ENCODE measurements at regions not wholly inside any gene's neighbourhood (a gene's known extent, or its start where the extent isn't known, plus 50 kb on each side); places are given as distances from the start of the nearest gene placed in this dataset.

GRCh38 chr9:84103651-84104377, 123.2 kb downstream of the RMI1 start:
- Mint-ChIP-seq H3K9me3 (no peaks in the 10 kb centered on the region), H3K4me1 (ENCODE audit: low read depth) (peaks cover 19% of the 10 kb centered on the region), H3K36me3 (ENCODE audit: low read depth) (no peaks in the 10 kb centered on the region), H3K27me3 (ENCODE audit: low read depth) (peaks cover 45% of the 10 kb centered on the region), H3K27ac (no peak overlapping the region), H3K4me3 (no peak overlapping the region)
- DNase-seq (ENCODE audit: low spot score) = no peak

DNA sequence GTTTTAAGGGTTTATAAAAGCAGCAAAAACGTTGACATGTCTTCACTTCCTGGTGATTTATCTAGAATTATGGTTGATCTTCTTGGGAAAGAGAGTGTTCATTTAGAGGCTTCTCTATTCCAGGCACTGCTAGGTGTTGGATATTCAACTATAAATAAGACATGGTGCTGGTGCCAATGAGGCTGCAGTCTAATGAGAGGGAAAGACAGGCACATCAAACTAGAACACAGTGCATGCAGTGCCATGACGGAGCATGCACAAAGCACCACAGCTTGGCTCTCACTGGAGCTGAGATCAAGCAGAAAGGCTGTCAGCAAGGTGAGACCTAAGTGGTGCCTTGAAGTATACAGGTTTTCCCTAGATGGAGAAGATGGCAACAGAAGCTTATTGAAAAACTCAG, 126.5 kb downstream of the RMI1 start:
- Mint-ChIP-seq H3K4me1 (ENCODE audit: low read depth) (peaks cover 19% of the 10 kb centered on the region), H3K36me3 (ENCODE audit: low read depth) (no peaks in the 10 kb centered on the region), H3K27ac (no peak overlapping the region), H3K9me3 (no peaks in the 10 kb centered on the region), H3K27me3 (ENCODE audit: low read depth) (peaks cover 34% of the 10 kb centered on the region), H3K4me3 (no peak overlapping the region)
- no peak for DNase-seq (ENCODE audit: low spot score)

GRCh38 chr9:84107995-84108394, 127.4 kb downstream of the RMI1 start:
- H3K27ac Mint-ChIP-seq = peak overlapping the region; percentile 31
- H3K4me1 Mint-ChIP-seq (ENCODE audit: low read depth) = peaks cover 19% of the 10 kb centered on the region
- peak overlapping the region; percentile 25 for H3K4me3 Mint-ChIP-seq
- no peak for DNase-seq (ENCODE audit: low spot score)
- no peaks in the 10 kb centered on the region for H3K36me3 Mint-ChIP-seq (ENCODE audit: low read depth)
- no peaks in the 10 kb centered on the region for H3K9me3 Mint-ChIP-seq
- peaks cover 28% of the 10 kb centered on the region for H3K27me3 Mint-ChIP-seq (ENCODE audit: low read depth)

GRCh38 chr9:84111726-84112125, 131.1 kb downstream of the RMI1 start:
- Mint-ChIP-seq H3K27me3 (ENCODE audit: low read depth) (peaks cover 34% of the 10 kb centered on the region), H3K4me1 (ENCODE audit: low read depth) (peaks cover 18% of the 10 kb centered on the region)
- DNase-seq (ENCODE audit: low spot score) = no peak

GRCh38 chr9:84121991-84122523, 141.5 kb downstream of the RMI1 start:
- Mint-ChIP-seq H3K36me3 (ENCODE audit: low read depth) (no peaks in the 10 kb centered on the region), H3K4me1 (ENCODE audit: low read depth) (no peaks in the 10 kb centered on the region), H3K27ac (no peak overlapping the region), H3K4me3 (no peak overlapping the region), H3K9me3 (no peaks in the 10 kb centered on the region), H3K27me3 (ENCODE audit: low read depth) (peaks cover 8% of the 10 kb centered on the region)
- DNase-seq (ENCODE audit: low spot score) = no peak

More at GRCh38 chr9:84111726-84112125, 131.1 kb downstream of the RMI1 start:
- no peak overlapping the region for H3K4me3 Mint-ChIP-seq
- no peaks in the 10 kb centered on the region for H3K36me3 Mint-ChIP-seq (ENCODE audit: low read depth)
- H3K9me3 Mint-ChIP-seq = peaks cover 12% of the 10 kb centered on the region
- H3K27ac Mint-ChIP-seq = no peak overlapping the region

DNA sequence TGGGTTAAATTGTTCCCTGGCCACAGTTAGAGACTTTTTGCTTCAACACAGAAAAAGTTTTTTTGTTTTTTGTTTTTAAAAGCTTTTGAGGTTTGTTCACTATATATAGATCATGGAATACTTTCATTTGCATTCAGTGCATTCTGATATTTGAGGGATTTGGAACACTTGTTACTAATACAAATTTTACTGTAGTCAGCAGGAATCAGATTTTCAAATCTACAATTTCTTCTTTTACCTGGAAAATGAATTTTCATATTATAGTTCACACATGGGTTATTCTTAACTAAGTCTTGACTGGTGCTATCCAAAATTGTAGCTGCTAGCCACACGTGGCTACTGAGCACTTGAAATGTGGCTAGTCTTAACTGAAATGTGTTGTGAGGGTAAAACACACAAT, 142.0 kb downstream of the RMI1 start:
- Mint-ChIP-seq H3K4me3 (no peak overlapping the region), H3K27ac (no peak overlapping the region), H3K4me1 (ENCODE audit: low read depth) (no peaks in the 10 kb centered on the region), H3K36me3 (ENCODE audit: low read depth) (no peaks in the 10 kb centered on the region), H3K27me3 (ENCODE audit: low read depth) (peaks cover 6% of the 10 kb centered on the region), H3K9me3 (no peaks in the 10 kb centered on the region)
- no peak for DNase-seq (ENCODE audit: low spot score)

DNA sequence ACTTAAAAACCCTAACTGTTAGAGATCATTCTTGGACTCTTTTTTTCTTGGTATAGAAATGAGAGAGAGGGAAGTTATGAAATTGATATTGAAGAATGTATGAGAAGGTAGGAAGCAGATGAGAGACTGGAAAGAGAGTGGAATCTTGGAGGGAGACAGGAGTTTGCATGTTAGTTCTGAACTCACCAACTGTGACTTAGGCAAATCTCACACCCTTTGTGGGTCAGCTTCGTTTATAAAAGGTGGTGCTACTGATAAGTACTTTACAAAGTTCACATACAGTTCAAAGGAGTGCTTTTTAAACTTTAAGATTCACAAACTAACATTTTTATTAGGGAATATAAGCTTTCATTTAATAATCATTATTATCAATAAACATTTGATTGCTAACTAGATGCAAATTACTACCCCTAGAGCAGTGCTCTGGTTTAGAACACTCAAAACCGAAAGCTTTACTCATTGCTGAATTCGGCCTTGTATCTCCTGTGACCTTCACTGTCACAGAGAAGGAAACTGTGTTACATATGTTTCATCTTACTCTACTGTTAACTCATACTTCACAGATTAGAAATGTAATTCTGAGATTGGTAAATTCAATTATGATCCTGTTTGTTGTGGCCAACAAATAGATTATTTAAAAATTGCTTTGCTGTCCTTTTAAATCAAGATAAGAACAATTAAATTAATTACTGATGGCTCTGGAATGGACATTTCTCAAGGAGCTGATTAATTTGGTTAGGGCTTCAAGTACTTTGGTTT, 143.2 kb downstream of the RMI1 start:
- H3K4me1 Mint-ChIP-seq (ENCODE audit: low read depth) = no peaks in the 10 kb centered on the region
- no peak for DNase-seq (ENCODE audit: low spot score)
- no peak overlapping the region for H3K4me3 Mint-ChIP-seq
- H3K27ac Mint-ChIP-seq = no peak overlapping the region
- peaks cover 4% of the 10 kb centered on the region for H3K27me3 Mint-ChIP-seq (ENCODE audit: low read depth)
- H3K36me3 Mint-ChIP-seq (ENCODE audit: low read depth) = no peaks in the 10 kb centered on the region
- no peaks in the 10 kb centered on the region for H3K9me3 Mint-ChIP-seq

DNA sequence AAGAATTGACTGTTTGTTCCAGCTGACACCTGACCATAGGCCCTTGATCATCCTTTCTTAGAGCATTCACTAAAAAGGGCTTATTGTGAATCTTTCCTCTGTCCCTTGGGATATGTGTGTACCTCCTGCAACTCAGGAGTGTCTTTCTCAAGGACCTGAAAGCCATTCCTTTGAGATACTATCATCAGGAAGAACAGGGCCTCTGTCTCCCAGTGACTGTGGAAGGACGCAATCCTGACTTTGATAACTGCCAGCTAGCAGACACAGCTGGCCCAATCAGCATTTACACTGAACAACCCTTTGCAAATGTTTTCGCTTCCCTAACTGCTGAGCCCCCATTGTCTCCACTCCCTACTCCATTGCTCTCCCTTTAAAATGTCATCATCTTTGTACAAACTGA, 144.4 kb downstream of the RMI1 start:
- no peak overlapping the region for H3K27ac Mint-ChIP-seq

DNA sequence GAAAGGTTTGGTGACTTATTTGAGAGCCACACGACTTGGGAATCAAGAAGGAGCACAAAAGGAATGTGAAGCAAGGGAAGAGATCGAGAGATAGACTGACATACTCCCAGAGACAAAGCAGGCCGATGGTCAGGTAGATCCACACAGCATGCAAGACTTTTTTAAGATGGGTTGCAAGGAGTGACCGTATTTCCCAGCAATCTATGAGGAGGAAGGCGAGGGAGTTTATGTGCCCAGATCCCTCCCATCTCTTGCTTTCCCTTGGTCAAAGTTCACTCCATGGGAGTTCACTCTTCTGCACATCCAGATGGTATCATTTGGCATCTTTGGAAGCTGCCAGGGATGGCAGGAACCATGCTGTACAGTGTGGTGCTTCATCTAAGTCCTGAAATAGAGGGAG, 148.9 kb downstream of the RMI1 start:
- H3K27me3 Mint-ChIP-seq (ENCODE audit: low read depth) = peaks cover 11% of the 10 kb centered on the region
- H3K27ac Mint-ChIP-seq = no peak overlapping the region
- DNase-seq (ENCODE audit: low spot score) = no peak
- no peak overlapping the region for H3K4me3 Mint-ChIP-seq
- no peaks in the 10 kb centered on the region for H3K36me3 Mint-ChIP-seq (ENCODE audit: low read depth)
- H3K9me3 Mint-ChIP-seq = no peaks in the 10 kb centered on the region
- no peaks in the 10 kb centered on the region for H3K4me1 Mint-ChIP-seq (ENCODE audit: low read depth)

More for the DNA sequence above, 144.4 kb downstream of the RMI1 start:
- DNase-seq (ENCODE audit: low spot score) = no peak
- Mint-ChIP-seq H3K36me3 (ENCODE audit: low read depth) (no peaks in the 10 kb centered on the region), H3K4me1 (ENCODE audit: low read depth) (no peaks in the 10 kb centered on the region), H3K27me3 (ENCODE audit: low read depth) (peaks cover 10% of the 10 kb centered on the region), H3K4me3 (no peak overlapping the region), H3K9me3 (no peaks in the 10 kb centered on the region)

DNA sequence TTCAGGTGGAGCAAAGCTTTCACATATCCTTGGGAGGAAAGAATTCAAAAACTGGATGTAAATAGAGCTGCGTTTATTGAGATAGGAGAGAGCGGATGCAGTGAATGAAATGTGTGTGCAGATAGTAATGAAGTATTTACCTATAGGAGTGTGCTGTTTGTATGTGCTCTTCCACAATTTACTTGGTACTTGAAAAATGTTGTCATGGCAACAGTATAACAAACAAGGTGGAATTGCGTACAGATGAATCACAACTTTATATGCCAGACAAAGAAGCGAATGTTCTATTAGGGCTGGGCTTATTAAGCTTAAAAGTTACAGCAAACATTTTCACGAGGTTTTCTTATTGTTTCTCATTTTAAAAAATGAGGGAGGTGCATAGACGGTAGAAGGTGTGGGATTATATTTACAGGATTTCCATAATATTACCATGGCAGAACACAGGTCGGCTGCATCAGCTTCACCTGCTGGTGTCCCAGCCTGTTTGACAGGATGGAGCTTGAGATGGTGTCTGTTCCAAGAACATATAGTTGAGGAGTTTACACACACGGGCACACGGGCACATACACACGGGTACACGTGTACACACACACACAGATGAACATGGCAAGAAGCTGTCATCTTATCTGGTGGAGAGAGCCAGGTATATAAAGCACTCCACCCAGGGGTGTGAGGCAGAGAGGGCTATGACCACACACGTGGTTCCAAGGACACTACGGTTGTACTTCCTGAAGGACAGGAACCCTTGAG, 155.7 kb downstream of the RMI1 start:
- DNase-seq (ENCODE audit: low spot score) = no peak
- Mint-ChIP-seq H3K9me3 (no peaks in the 10 kb centered on the region), H3K4me3 (no peak overlapping the region), H3K36me3 (ENCODE audit: low read depth) (no peaks in the 10 kb centered on the region), H3K4me1 (ENCODE audit: low read depth) (peaks cover 5% of the 10 kb centered on the region), H3K27ac (no peak overlapping the region), H3K27me3 (ENCODE audit: low read depth) (peaks cover 49% of the 10 kb centered on the region)

- Mint-ChIP-seq H3K36me3 (ENCODE audit: low read depth) (no peaks in the 10 kb centered on the region), H3K9me3 (no peaks in the 10 kb centered on the region), H3K4me3 (no peak overlapping the region), H3K27me3 (ENCODE audit: low read depth) (peaks cover 64% of the 10 kb centered on the region), H3K4me1 (ENCODE audit: low read depth) (peaks cover 5% of the 10 kb centered on the region), H3K27ac (no peak overlapping the region)
- no peak for DNase-seq (ENCODE audit: low spot score)
Measured at GRCh38 chr9:84137968-84138367, 157.4 kb downstream of the RMI1 start.

GRCh38 chr9:84138541-84138940, 157.9 kb downstream of the RMI1 start:
- H3K27me3 Mint-ChIP-seq (ENCODE audit: low read depth) = peaks cover 70% of the 10 kb centered on the region
- H3K4me1 Mint-ChIP-seq (ENCODE audit: low read depth) = peaks cover 5% of the 10 kb centered on the region
- H3K9me3 Mint-ChIP-seq = no peaks in the 10 kb centered on the region

GRCh38 chr9:84139296-84140070, 158.9 kb downstream of the RMI1 start:
- Mint-ChIP-seq H3K27ac (no peak overlapping the region), H3K27me3 (ENCODE audit: low read depth) (peaks cover 73% of the 10 kb centered on the region)

More at GRCh38 chr9:84138541-84138940, 157.9 kb downstream of the RMI1 start:
- H3K4me3 Mint-ChIP-seq = no peak overlapping the region
- H3K27ac Mint-ChIP-seq = no peak overlapping the region
- no peak for DNase-seq (ENCODE audit: low spot score)
- H3K36me3 Mint-ChIP-seq (ENCODE audit: low read depth) = no peaks in the 10 kb centered on the region

More at GRCh38 chr9:84139296-84140070, 158.9 kb downstream of the RMI1 start:
- Mint-ChIP-seq H3K36me3 (ENCODE audit: low read depth) (no peaks in the 10 kb centered on the region), H3K9me3 (no peaks in the 10 kb centered on the region), H3K4me1 (ENCODE audit: low read depth) (peaks cover 5% of the 10 kb centered on the region), H3K4me3 (peak overlapping the region; percentile 84)
- DNase-seq (ENCODE audit: low spot score) = no peak
